Neural cell (in vitro differentiated cells): ENCODE measurements at regions not wholly inside any gene's neighbourhood (a gene's known extent, or its start where the extent isn't known, plus 50 kb on each side); places are given as distances from the start of the nearest gene placed in this dataset.

Source experiments
- H2AFZ ChIP-seq: fragments of 200-600, 300-800 bp; sonication (generic), shearing (Covaris generic); 2 replicates; pipeline ENCODE4 v1.6.0; 2014; ENCODE audit warnings: low read depth, mild to moderate bottlenecking, antibody characterized with exemption, low read length, moderate library complexity
- H3F3A ChIP-seq: fragments of 200-600 bp; shearing (Covaris generic); 2 replicates; pipeline ENCODE4 v1.6.1; 2016; ENCODE audit warnings: mild to moderate bottlenecking, moderate library complexity, mixed read lengths, antibody characterized with exemption, low read length; ENCODE audit not compliant: insufficient read depth, poor library complexity, severe bottlenecking
- H3K27ac ChIP-seq: fragments of 200-600, 300-800 bp; sonication (generic), shearing (Covaris generic); 2 replicates; pipeline ENCODE4 v1.5.1; 2014; ENCODE audit warnings: mild to moderate bottlenecking, low read length, moderate library complexity
- H3K27me3 ChIP-seq: fragments of 300-800, 200-600 bp; sonication (generic), shearing (Covaris generic); 2 replicates; pipeline ENCODE4 v1.6.0; 2014; ENCODE audit warnings: mild to moderate bottlenecking, low read depth, low read length, moderate library complexity; ENCODE audit not compliant: insufficient read depth
- H3K36me3 ChIP-seq: fragments of 300-800, 200-600 bp; sonication (generic), shearing (Covaris generic); 2 replicates; pipeline ENCODE4 v1.5.1; 2014; ENCODE audit warnings: mild to moderate bottlenecking, antibody characterized with exemption, low read length, moderate library complexity; ENCODE audit not compliant: insufficient read depth
- H3K4me2 ChIP-seq: fragments of 300-800, 200-600 bp; sonication (generic), shearing (Covaris generic); 2 replicates; pipeline ENCODE4 v1.6.0; 2014; ENCODE audit warnings: mild to moderate bottlenecking, low read length
- H3K4me3 ChIP-seq: fragments of 300-800, 200-600 bp; sonication (generic), shearing (Covaris generic); 2 replicates; pipeline ENCODE4 v1.5.1; 2014; ENCODE audit warnings: mild to moderate bottlenecking, low read length, moderate library complexity
- H3K79me2 ChIP-seq: fragments of 200-600 bp; shearing (Covaris generic); replicated peaks from 2 replicates; pipeline ENCODE4 v1.6.0; 2014; ENCODE audit warnings: mild to moderate bottlenecking, low read length, moderate library complexity; ENCODE audit not compliant: insufficient read depth
- H3K9ac ChIP-seq: fragments of 300-800, 200-600 bp; sonication (generic), shearing (Covaris generic); 2 replicates; pipeline ENCODE4 v1.6.1; 2016; ENCODE audit warnings: mild to moderate bottlenecking, low read length, mixed read lengths
- H3K9me2 ChIP-seq: fragments of 200-600 bp; shearing (Covaris generic); 2 replicates; pipeline ENCODE4 v1.6.1; 2016; ENCODE audit warnings: mild to moderate bottlenecking, low read length, mixed read lengths; ENCODE audit not compliant: insufficient read depth
- H3K9me3 ChIP-seq: fragments of 200-600, 300-800 bp; sonication (generic), shearing (Covaris generic); 2 replicates; pipeline ENCODE4 v1.6.1; 2016; ENCODE audit warnings: mild to moderate bottlenecking, mixed run types, low read length, moderate library complexity, mixed read lengths
- H4K20me1 ChIP-seq: fragments of 200-600 bp; shearing (Covaris generic); 2 replicates; pipeline ENCODE4 v1.6.1; 2016; ENCODE audit warnings: mild to moderate bottlenecking, mixed run types; ENCODE audit not compliant: insufficient read depth
- EP300 ChIP-seq: fragments of 450-650 bp; conservative IDR thresholded peaks from 2 replicates; pipeline ENCODE4 v1.6.1; 2014; ENCODE audit warnings: antibody characterized with exemption, mild to moderate bottlenecking, moderate library complexity; ENCODE audit not compliant: poor library complexity, severe bottlenecking
- EZH2 ChIP-seq: fragments of 200-600, 300-800 bp; shearing (Covaris generic), sonication (generic); IDR thresholded peaks from 2 replicates; pipeline ENCODE4 v1.6.1; 2014; ENCODE audit warnings: antibody characterized with exemption, low read length, borderline replicate concordance, mild to moderate bottlenecking; ENCODE audit not compliant: insufficient read depth, poor library complexity, severe bottlenecking
- MXI1 ChIP-seq: fragments of 450-650 bp; conservative IDR thresholded peaks from 2 replicates; pipeline ENCODE4 v1.6.1; 2014; ENCODE audit warnings: antibody characterized with exemption, mild to moderate bottlenecking; ENCODE audit not compliant: poor library complexity, severe bottlenecking
- POLR2AphosphoS5 ChIP-seq: IDR thresholded peaks from 2 replicates; pipeline ENCODE4 v1.6.1; 2012
- RAD21 ChIP-seq: fragments of 450-650 bp; conservative IDR thresholded peaks from 2 replicates; pipeline ENCODE4 v1.6.1; 2014; ENCODE audit warnings: antibody characterized with exemption, mild to moderate bottlenecking, moderate library complexity
- REST ChIP-seq: IDR thresholded peaks from 2 replicates; pipeline ENCODE4 v1.6.1; 2012; ENCODE audit warnings: borderline replicate concordance
- SMC3 ChIP-seq: fragments of 450-650 bp; conservative IDR thresholded peaks from 2 replicates; pipeline ENCODE4 v1.6.1; 2014; ENCODE audit warnings: antibody characterized with exemption, mild to moderate bottlenecking, moderate library complexity; ENCODE audit not compliant: poor library complexity
- TAF1 ChIP-seq: IDR thresholded peaks from 2 replicates; pipeline ENCODE4 v1.6.1; 2012; ENCODE audit warnings: low read depth
- TF ChIP-seq, protein P1 (sequence below): fragments of 450-650 bp; IDR thresholded peaks from 2 replicates; pipeline ENCODE4 v1.5.1; 2014; ENCODE audit warnings: antibody characterized with exemption, mild to moderate bottlenecking, moderate library complexity; ENCODE audit not compliant: poor library complexity, severe bottlenecking

- no peaks in the 10 kb centered on the region for H3K27me3 ChIP-seq
- no peaks in the 10 kb centered on the region for H3K9me2 ChIP-seq
- no peaks in the 10 kb centered on the region for H4K20me1 ChIP-seq
- no peaks in the 10 kb centered on the region for H3K9me3 ChIP-seq
- H3K4me2 ChIP-seq: no peak overlapping the region
- TF ChIP-seq, protein P1, sequence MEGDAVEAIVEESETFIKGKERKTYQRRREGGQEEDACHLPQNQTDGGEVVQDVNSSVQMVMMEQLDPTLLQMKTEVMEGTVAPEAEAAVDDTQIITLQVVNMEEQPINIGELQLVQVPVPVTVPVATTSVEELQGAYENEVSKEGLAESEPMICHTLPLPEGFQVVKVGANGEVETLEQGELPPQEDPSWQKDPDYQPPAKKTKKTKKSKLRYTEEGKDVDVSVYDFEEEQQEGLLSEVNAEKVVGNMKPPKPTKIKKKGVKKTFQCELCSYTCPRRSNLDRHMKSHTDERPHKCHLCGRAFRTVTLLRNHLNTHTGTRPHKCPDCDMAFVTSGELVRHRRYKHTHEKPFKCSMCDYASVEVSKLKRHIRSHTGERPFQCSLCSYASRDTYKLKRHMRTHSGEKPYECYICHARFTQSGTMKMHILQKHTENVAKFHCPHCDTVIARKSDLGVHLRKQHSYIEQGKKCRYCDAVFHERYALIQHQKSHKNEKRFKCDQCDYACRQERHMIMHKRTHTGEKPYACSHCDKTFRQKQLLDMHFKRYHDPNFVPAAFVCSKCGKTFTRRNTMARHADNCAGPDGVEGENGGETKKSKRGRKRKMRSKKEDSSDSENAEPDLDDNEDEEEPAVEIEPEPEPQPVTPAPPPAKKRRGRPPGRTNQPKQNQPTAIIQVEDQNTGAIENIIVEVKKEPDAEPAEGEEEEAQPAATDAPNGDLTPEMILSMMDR: no peak
- TF ChIP-seq EZH2 (no peak), RAD21 (no peak), REST (no peak), MXI1 (no peak), POLR2AphosphoS5 (no peak), SMC3 (no peak), EP300 (no peak), TAF1 (no peak)
- no peaks in the 10 kb centered on the region for H3K79me2 ChIP-seq
- no peaks in the 10 kb centered on the region for H3K36me3 ChIP-seq
- no peak overlapping the region for H3K9ac ChIP-seq
- H3K4me3 ChIP-seq: no peak overlapping the region
- no peak overlapping the region for H3K27ac ChIP-seq
- H3F3A ChIP-seq: no peaks in the 10 kb centered on the region
- no peak overlapping the region for H2AFZ ChIP-seq
Observed at GRCh38 chrX:109795682-109796081, 62.6 kb upstream of the ACSL4 start.

- TF ChIP-seq TAF1 (no peak), POLR2AphosphoS5 (no peak), RAD21 (no peak), EZH2 (no peak), MXI1 (no peak), REST (no peak), EP300 (no peak), SMC3 (no peak)
- TF ChIP-seq, protein P1: no peak
Observed at GRCh38 chrX:109797311-109797975, 64.4 kb upstream of the ACSL4 start.

More at GRCh38 chrX:109797311-109797975, 64.4 kb upstream of the ACSL4 start:
- Histone ChIP-seq H3F3A (no peaks in the 10 kb centered on the region), H3K4me2 (no peak overlapping the region), H3K36me3 (no peaks in the 10 kb centered on the region), H3K9me2 (no peaks in the 10 kb centered on the region), H3K79me2 (no peaks in the 10 kb centered on the region), H3K9ac (no peak overlapping the region), H3K4me3 (no peak overlapping the region), H2AFZ (no peak overlapping the region), H4K20me1 (no peaks in the 10 kb centered on the region), H3K9me3 (no peaks in the 10 kb centered on the region), H3K27ac (no peak overlapping the region), H3K27me3 (no peaks in the 10 kb centered on the region)
